GM19452 (cell line): ENCODE measurements at regions not wholly inside any gene's neighbourhood (a gene's known extent, or its start where the extent isn't known, plus 50 kb on each side); places are given as distances from the start of the nearest gene placed in this dataset.

Source experiments
- ATAC-seq: cut with Tn5 transposase; IDR thresholded peaks from one replicate; pipeline ENCODE4 v1.9.1; 2021; ENCODE audit not compliant: unreplicated experiment

GRCh38 chr2:15804691-15805090, 135.7 kb upstream of the MYCN start:
- ATAC-seq = no peak

- no peak for ATAC-seq
Observed at GRCh38 chr2:15805206-15805605, 135.1 kb upstream of the MYCN start.

GRCh38 chr2:15805772-15806171, 134.6 kb upstream of the MYCN start:
- no peak for ATAC-seq

- ATAC-seq = no peak
Observed at GRCh38 chr2:15806801-15807417, 133.4 kb upstream of the MYCN start.

- no peak for ATAC-seq
Observed at GRCh38 chr2:15807418-15808203, 132.7 kb upstream of the MYCN start.

GRCh38 chr2:15808204-15808910, 132.0 kb upstream of the MYCN start:
- ATAC-seq = no peak

GRCh38 chr2:15808944-15809343, 131.4 kb upstream of the MYCN start:
- no peak for ATAC-seq

GRCh38 chr2:15809404-15809803, 130.9 kb upstream of the MYCN start:
- no peak for ATAC-seq

- ATAC-seq = no peak
Observed at GRCh38 chr2:15810477-15811150, 129.7 kb upstream of the MYCN start.

- no peak for ATAC-seq
Observed at GRCh38 chr2:15811367-15811766, 129.0 kb upstream of the MYCN start.

GRCh38 chr2:15812187-15812780, 128.1 kb upstream of the MYCN start:
- ATAC-seq = no peak

- ATAC-seq = no peak
Observed at GRCh38 chr2:15813481-15814266, 126.7 kb upstream of the MYCN start.

GRCh38 chr2:15814403-15814802, 125.9 kb upstream of the MYCN start:
- no peak for ATAC-seq

- no peak for ATAC-seq
Observed at GRCh38 chr2:15814946-15815345, 125.4 kb upstream of the MYCN start.

- ATAC-seq = no peak
Observed at GRCh38 chr2:15816226-15816625, 124.1 kb upstream of the MYCN start.

GRCh38 chr2:15816674-15817406, 123.5 kb upstream of the MYCN start:
- no peak for ATAC-seq

GRCh38 chr2:15817748-15818147, 122.6 kb upstream of the MYCN start:
- no peak for ATAC-seq

GRCh38 chr2:15818318-15818753, 122.0 kb upstream of the MYCN start:
- no peak for ATAC-seq

GRCh38 chr2:15818881-15819280, 121.5 kb upstream of the MYCN start:
- ATAC-seq = no peak
